HG03064 (cell line): ENCODE measurements at regions not wholly inside any gene's neighbourhood (a gene's known extent, or its start where the extent isn't known, plus 50 kb on each side); places are given as distances from the start of the nearest gene placed in this dataset.
"Not testable (repeated sequence)": the region's sequence is repeated elsewhere in the genome, so short reads cannot be mapped to it uniquely, and the experiment has no call there.

Experiments used
- ATAC-seq: cut with Tn5 transposase; IDR thresholded peaks from one replicate; pipeline ENCODE4 v1.9.1; 2021; ENCODE audit warnings: low read depth; ENCODE audit not compliant: unreplicated experiment

DNA sequence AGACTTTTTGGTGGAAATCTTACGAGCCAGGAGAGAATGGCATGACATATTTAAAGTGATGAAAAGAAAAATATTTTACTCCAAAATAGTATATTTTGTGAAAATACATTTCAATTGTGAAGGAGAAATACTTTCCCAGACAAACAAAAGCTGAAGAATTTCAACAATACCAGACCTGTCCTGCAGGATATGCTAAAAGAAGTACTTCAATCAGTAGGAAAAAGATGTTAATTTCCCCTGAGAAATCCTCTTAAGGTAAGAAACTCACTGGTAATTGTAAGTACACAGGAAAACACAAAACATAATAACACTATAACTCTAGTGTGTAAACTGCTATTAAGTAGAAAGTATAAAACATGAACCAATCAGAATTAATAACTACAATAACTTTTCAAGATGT lies 341.8 kb upstream of the GJE1 start:
- no peak for ATAC-seq

DNA sequence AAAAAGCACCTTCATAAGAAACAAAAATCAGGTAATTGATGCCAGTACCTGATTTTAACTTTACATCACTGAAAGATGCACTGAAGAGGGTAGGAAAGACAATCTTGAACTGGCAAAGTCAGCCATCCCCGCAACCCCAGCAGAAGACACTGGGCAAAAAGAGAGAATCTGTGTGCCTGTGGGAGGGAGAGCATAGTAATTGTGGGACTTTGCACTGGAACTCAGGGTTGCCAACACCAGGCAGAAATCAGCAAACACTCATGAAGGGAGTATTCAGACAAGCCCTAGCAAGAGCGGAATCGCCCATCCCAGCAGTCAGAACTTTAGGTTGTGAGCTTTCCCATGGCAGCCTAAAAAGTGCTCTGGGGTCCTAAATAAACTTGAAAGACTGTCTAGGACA lies 344.6 kb upstream of the GJE1 start:
- ATAC-seq, result no peak

DNA sequence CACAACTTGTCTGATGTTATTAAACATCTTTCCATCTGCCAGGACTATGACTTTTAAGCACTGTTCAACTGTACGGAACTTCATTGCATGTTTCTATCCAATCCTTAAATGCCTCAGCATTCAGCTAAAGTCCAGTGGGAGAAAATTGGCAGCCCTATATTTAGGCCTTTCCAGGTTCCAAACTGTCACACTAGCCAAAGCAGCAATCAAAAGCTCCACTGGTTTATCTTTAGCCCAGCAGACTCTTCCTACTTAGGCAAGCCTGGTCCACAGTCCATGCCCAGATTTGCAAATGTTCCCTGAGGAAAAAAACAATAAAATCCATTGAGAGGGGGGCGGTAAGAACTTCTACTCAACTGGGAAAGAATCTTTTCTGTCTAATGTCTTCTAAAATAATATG lies 349.1 kb upstream of the GJE1 start:
- ATAC-seq, result no peak

DNA sequence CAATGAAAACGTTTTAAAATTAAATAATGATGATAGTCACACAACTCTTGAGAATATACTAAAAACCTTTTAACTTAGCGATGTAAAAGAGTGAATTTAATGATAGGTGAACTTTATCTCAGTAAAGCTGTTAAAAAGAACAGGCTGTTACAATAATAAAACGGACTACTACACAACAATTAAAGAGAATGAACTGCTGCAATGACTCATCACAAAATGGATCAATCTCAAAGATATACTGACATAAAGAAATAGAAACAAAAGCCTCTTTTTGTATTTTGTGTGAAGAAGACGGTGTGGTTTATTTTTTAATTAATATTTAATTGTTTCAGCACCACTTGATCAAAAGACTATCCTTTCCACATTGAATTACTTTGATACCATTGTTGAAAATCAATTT lies 352.4 kb upstream of the GJE1 start:
- ATAC-seq, result no peak

DNA sequence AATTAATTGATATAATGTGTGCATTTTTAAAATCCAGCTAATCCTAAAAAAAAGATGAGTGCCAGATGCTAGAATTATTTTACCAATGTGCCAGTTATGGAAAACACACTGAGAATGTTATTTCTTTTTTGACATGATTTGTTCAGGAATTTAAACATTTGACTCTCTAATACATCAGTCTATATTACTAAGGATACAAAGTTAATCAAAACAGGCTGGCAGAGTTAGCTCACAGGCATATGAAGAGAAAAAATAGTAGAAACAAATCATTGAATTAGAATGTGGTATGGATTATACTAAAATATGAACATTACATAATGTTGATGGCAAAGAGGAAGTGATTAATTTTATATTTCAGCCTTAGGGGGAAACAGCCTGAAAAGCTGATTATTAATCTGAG lies 368.3 kb upstream of the GJE1 start:
- ATAC-seq, result no peak

DNA sequence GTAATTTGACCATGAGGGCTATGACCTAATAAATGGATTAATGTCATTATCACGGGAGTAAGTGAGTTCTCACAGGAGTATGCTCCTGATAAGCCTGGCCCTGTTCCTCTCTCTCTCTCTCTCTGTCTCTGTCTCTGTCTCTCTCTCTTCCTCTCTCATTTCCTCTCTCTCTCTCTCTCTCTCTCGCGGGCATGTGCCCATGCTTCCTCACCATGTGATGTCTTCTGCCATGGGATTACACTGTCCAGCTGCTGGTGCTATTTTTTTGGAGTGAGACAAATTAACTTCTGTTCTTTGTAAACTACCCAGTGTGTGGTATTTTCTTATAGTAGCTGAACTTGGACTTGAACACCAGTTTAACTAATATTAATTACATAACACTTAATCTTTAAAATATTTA lies 374.3 kb upstream of the GJE1 start:
- no peak for ATAC-seq

DNA sequence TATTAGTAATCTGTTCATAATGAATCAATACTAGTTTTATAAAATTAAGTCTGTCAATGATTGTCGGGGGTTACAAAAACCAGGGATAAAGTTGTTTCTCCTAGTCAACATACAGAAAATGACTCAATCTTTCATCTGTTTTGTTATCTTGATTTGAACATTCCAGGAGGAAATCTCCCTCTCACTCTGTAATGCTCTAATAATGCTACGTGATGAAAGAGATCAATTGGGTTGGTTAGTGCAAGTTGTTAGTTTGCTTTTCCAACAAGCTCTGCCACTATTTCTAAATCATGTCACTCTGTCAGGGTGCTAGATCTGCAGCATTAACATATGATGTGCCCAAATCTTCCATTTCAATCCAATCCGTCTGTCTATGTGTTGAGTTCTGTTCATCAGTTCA lies 379.5 kb upstream of the GJE1 start:
- no peak for ATAC-seq

DNA sequence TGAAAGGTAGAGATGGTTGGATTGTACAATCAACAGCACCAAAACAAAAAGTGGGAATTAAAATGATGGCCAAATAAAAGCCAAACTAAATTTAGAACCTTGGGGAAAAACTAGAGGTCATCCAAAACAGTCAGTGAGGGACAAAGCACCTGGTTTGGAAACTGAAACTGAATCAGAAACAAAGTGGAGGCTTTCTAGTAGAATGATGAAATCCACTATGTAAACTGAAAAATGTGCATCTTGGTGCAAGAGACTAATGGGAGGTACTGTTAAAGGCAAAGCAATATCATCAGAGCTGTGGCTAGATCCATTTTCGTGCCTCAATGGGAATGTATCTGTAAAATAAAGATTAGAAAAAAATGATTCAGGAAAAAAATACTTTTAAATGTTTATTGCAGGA lies 380.0 kb upstream of the GJE1 start:
- no peak for ATAC-seq

DNA sequence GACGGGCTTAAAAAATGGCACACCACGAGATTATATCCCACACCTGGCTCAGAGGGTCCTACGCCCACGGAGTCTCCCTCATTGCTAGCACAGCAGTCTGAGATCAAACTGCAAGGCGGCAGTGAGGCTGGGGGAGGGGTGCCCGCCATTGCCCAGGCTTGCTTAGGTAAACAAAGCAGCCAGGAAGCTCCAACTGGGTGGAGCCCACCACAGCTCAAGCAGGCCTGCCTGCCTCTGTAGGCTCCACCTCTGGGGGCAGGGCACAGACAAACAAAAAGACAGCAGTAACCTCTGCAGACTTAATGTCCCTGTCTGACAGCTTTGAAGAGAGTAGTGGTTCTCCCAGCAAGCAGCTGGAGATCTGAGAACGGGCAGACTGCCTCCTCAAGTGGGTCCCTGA lies 386.4 kb upstream of the GJE1 start:
- not testable (repeated sequence) for ATAC-seq

DNA sequence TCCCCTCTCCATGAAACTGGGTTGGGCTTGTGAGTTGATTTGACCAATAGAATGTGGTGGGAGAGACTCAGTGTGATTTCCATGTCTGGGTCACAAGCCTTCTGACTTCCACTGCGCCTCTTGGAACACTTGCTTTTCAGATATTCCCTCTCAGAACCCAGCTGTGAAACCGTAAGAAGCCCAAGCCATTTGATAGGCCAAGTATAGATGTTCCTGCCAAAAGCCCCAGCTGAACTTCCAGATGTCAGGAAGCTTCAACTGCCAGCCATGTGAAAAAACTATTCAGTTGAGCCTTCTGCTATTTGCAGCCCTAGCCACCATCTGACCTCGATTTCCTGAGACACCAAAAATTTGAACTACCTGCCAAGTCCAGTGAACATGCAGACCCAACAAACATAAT lies 387.8 kb upstream of the GJE1 start:
- no peak for ATAC-seq

DNA sequence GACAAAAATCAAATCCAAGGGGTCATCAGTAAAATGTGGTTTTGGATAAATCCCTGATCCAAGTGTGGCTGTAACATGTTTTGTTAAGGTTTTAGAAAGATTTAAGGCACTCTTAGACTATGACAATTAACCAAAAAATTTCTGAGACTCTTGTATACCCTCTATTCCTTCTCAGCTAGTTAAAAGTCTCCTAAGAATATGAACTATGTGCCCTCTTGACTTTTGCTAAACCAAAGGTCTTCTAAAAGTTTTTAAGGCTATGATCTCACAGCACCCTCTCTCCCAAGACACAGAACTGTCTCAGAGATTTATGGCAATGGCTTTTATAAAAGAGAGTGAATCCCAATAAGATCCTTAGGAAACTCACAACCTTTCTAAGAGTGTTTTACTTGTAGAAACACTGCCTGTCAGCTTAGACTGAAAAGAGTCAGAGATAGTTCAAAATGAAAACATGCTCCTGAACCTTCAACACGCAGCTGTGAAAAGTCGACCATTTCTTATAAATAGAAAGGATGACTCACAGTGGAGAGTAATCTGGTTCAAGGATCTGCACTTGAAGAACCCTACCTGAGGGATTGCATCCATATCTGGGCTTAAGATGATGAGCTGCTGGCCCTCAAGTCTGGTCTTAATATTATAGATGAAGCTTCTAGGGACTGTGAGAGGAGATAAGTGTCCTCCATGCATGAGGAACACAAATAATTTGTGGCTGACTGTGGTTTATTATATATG lies 388.4 kb upstream of the GJE1 start:
- ATAC-seq, result no peak

DNA sequence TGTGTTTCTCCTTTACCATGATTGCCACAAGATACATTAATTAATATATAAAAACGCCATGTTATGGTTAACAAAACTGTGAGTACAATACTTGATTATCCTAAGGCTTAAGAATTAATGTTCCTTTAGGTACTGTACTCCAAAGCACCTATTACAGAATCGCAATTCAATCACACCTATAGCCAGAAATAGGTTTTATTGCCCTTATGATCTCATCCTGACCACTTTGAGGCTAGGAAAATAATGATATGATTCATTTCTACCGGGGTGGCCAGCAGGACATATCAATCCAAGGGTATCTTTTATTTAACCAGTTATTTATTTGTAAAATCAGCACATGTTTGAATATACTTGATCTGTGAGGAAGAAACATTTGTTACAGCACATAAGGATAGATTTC lies 396.6 kb upstream of the GJE1 start:
- ATAC-seq, result no peak

DNA sequence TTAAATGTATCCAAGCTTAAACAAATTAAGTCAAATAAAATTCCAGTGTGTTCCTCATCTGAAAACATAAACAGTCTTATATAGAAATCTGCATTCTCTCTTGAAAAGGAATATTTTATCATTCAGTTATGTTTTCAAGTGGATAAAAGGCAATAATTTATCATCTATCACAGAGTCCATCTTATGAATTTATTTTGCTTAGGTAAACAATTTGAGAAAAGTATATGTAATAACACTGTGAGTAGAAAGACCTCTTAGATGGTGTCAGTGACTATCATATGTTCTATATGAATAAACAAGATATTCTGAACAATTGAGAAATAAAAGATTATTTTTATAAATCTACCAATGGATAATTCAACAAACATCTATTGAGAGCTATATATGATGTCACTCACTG lies 397.6 kb upstream of the GJE1 start:
- ATAC-seq, result no peak

DNA sequence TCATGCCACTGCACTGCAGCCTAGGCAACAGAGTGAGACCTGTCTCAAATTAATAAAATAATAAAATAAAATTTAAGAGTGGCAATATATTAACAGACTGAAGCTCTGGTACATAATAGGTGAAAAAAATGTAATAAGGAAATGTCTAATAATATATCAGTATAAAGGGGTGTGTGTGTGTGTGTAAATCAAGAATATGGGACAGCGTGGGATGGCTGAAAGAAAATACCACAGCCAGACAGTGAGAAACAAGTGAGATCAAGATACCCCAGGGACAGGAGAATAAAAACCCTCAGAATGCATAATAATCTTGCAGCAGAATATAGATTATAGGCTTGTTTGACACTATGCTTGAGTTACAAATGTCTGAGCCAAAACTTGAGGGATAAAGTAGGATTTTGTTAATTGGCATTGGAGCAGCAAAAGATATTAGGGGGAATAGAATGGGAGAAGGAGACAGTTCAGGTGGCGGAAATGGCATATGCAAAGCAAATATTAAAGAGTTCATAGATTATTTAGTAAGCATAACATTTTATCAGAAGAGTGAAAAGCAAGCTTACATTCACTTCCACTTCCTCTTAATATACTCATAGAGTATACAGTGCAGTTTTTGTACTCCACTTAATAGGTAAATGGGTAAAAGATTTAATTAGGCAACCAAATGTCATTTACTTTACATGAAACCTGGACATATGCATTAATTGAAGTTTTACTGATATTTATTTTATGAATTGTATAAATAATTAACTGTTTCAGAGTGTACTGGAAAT lies 398.5 kb upstream of the GJE1 start:
- ATAC-seq, result no peak

DNA sequence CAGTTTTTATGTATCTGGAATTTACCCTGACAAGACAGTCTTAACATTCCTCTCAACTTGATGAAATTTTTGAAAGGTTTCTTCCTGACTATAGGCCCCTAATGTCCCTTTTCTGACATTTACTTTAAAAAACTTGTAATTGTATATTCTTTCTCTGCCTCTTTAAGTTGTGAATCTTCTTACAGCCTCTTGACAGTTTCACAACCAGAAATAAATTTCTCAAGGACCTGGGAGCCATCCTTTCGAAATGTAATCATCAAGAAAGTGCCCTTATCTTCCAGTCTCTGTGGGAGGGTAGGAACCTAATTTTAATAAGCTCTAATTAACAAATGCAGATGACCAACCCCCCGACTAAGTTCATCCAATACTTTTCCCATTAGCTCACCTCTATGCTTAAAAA lies 403.6 kb upstream of the GJE1 start:
- no peak for ATAC-seq

DNA sequence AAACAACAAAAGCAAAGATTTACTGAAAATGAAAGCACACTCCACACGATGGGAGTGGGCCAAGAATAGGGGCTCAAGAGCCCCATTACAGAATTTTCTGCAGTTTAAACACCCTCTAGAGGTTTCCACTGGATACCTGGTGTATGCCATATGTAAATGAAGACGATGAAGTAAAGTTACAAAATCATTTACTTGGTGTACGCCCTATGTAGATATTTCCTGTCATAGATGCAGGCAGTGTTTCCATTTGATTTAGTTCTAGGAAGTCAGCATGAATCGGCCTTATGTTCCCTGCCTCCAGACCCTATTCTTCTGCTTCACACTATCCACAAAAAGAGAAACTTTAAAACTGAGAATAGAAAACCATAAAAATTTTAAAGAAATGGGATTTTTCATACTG lies 404.4 kb upstream of the GJE1 start:
- no peak for ATAC-seq

DNA sequence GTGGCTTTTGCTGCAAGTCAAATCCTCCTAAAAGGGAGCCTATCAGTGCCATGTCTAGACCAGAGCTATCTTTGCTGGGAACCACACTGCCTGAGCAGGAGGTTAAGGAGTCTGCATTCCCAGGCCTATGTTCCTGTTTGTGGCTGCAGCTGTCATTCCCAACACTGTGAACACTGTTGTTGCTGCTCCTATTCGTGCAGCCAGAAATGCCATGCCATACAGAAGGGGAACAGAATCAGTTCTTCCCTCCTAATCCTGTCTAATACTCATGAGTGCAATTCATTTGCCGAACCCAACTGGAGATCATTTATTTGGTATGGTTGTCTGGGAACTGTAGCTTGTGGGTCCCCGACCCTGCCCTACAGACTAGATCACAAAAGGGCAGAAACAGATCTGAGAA lies 406.5 kb upstream of the GJE1 start:
- ATAC-seq, result no peak

DNA sequence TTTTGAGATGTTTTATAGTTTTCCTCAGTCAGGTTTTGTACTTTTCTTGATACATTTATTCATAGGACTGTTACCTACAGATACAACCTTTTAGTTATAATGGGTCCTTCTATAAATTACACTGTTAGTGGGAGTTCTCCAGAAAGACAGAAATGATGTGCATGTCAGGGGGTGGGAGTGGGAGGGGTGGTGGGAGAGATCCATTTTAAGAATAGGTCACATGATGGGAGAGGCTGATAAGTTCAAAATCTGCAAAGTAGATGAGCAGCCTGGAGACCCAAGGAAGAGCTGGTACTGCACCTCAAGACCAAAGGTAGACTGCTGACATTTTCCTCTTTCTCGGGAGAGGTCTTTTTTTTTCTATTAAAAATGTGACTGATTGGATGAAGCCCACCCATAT lies 408.0 kb upstream of the GJE1 start:
- ATAC-seq, result no peak

DNA sequence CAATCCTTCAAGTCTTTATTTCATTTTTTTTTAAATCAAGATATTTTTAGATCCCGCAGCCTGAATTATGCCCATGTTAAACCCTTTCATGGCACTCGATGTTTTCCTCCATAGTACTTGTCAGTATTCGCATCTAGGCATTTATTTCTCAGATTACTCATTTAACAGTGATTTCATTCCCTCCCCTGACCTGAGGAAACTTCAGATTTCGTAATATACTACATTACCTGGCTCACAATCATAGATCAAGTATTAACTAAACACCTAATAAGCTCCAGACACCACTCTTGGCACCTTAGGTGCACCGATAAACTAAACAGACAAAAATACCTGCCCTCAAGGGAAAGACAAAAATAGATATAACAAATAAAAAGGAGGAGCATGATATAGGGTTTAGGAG lies 413.2 kb upstream of the GJE1 start:
- no peak for ATAC-seq

DNA sequence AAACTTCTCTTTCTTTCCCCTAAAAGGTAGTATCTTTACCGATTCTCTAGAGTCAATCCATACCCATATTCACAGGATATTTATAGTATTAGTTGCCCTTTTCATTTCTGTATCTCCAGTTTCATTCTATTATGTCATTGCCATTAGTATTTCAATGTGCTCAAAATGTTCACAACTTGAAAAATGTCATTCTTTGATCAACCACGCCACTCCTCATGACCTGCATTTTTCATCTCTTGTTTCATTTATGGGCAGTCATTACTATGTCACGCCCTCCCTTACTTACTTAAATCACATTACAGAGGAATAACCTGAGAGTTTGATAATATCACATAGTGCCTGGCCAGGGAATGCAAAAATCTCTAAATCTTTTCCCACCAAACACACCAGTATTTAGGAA lies 427.3 kb upstream of the GJE1 start:
- no peak for ATAC-seq

DNA sequence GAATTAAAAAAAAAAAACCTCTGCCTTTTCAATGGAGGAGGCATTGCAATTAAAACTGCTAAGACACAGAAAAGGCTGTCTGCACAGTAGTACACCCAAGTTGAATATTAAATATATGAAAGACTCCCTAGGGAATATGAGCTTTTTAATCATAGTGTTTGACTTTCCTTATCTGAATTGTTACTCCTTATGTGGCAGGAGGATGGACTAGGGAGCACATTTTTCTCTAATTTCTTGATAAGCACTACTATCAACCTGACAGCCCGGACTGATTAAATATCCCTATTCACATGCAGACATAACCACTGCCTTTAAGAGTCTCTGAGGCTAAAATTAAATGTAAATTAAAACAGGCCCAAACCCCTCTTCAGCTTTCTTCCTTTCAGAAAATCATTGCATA lies 428.6 kb upstream of the GJE1 start:
- no peak for ATAC-seq

DNA sequence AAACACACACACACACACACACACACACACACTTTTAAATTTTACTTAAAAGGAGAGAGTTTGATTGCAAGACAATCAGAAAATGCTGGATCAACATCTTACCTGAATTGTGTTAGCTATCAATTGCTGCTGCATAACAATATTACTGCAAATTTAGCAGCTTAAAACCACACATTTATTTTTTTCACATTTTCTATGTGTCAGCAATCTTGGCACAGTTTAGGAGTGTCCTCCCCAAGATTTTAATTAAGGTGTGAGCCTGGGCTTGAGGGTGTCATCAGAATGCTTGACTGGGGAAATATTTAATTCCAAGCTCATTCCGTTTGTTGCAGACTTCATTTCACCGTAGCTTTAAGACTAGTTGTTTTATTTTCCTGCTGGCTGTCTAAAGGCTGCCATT lies 431.0 kb upstream of the GJE1 start:
- ATAC-seq, result no peak
